ENCODE measurements at regions not wholly inside any gene's neighbourhood (a gene's known extent, or its start where the extent isn't known, plus 50 kb on each side); places are given as distances from the start of the nearest gene placed in this dataset.

- TF ChIP-seq CTCF (IDR thresholded peaks at IDR 0.05), result no peak
- TF ChIP-seq EZH2 (IDR thresholded peaks at IDR 0.05; ENCODE audit: borderline replicate concordance, insufficient read depth, low read depth, low read length, poor library complexity, severe bottlenecking), result no peak
Observed at GRCh38 chr13:85610024-85610423, 189.2 kb downstream of the SLITRK6 start.

All from B cell (primary cell).